ENCODE measurements at regions not wholly inside any gene's neighbourhood (a gene's known extent, or its start where the extent isn't known, plus 50 kb on each side); places are given as distances from the start of the nearest gene placed in this dataset.

GRCh38 chr1:67619080-67619479, 65.9 kb upstream of the GADD45A start:
- Histone ChIP-seq H3K4me3 (no peak overlapping the region), H3K9me3 (no peaks in the 10 kb centered on the region), H3K27ac (peak overlapping the region; percentile 66), H3K27me3 (no peaks in the 10 kb centered on the region), H3K36me3 (no peaks in the 10 kb centered on the region), H3K4me1 (peaks cover 51% of the 10 kb centered on the region)
- DNase-seq (ENCODE audit: extremely low spot score in 2 of 2), result no peak
- TF ChIP-seq POLR2AphosphoS5 (IDR thresholded peaks at IDR 0.05; ENCODE audit: insufficient read depth in 1 of 2, low read depth in 1 of 2), result no peak
- TF ChIP-seq CTCF (IDR thresholded peaks at IDR 0.05), result no peak
- TF ChIP-seq POLR2A (IDR thresholded peaks at IDR 0.05), result no peak
- intact Hi-C loops (cut with DNase I), result loop anchor here (10.0 kb wide), 1 partner anchor 66 kb away; the partner anchor contains the start of gene GADD45A

GRCh38 chr1:67623906-67624305, 61.1 kb upstream of the GADD45A start:
- no peaks in the 10 kb centered on the region for H3K27me3 ChIP-seq
- H3K9me3 ChIP-seq, result no peaks in the 10 kb centered on the region
- DNase-seq (ENCODE audit: extremely low spot score in 2 of 2), result no peak
- no peak overlapping the region for H3K27ac ChIP-seq
- H3K4me3 ChIP-seq, result no peak overlapping the region
- H3K4me1 ChIP-seq, result peaks cover 11% of the 10 kb centered on the region
- H3K36me3 ChIP-seq, result no peaks in the 10 kb centered on the region
- intact Hi-C loops (cut with DNase I), result no loop called here
- TF ChIP-seq CTCF (IDR thresholded peaks at IDR 0.05) (no peak), POLR2A (IDR thresholded peaks at IDR 0.05) (no peak), POLR2AphosphoS5 (IDR thresholded peaks at IDR 0.05; ENCODE audit: insufficient read depth in 1 of 2, low read depth in 1 of 2) (no peak)

- no peak for TF ChIP-seq POLR2AphosphoS5 (IDR thresholded peaks at IDR 0.05; ENCODE audit: insufficient read depth in 1 of 2, low read depth in 1 of 2)
- no peak for TF ChIP-seq POLR2A (IDR thresholded peaks at IDR 0.05)
- TF ChIP-seq CTCF (IDR thresholded peaks at IDR 0.05), result no peak
- H3K4me1 ChIP-seq, result peaks cover 4% of the 10 kb centered on the region
- intact Hi-C loops (cut with DNase I), result no loop called here
- DNase-seq (ENCODE audit: extremely low spot score in 2 of 2), result peak in 1 of 2 donors; percentile 82
- H3K9me3 ChIP-seq, result no peaks in the 10 kb centered on the region
- no peak overlapping the region for H3K4me3 ChIP-seq
- no peak overlapping the region for H3K27ac ChIP-seq
- no peaks in the 10 kb centered on the region for H3K27me3 ChIP-seq
- no peaks in the 10 kb centered on the region for H3K36me3 ChIP-seq
These were observed 60.3 kb upstream of the GADD45A start for GRCh38 chr1:67624680-67625079.

GRCh38 chr1:67626090-67626860, 58.7 kb upstream of the GADD45A start:
- Histone ChIP-seq H3K27me3 (no peaks in the 10 kb centered on the region), H3K4me1 (no peaks in the 10 kb centered on the region), H3K4me3 (no peak overlapping the region), H3K27ac (no peak overlapping the region), H3K9me3 (no peaks in the 10 kb centered on the region), H3K36me3 (no peaks in the 10 kb centered on the region)
- TF ChIP-seq POLR2AphosphoS5 (IDR thresholded peaks at IDR 0.05; ENCODE audit: insufficient read depth in 1 of 2, low read depth in 1 of 2) (peak in 1 of 2 donors; percentile 46), CTCF (IDR thresholded peaks at IDR 0.05) (no peak), POLR2A (IDR thresholded peaks at IDR 0.05) (no peak)
- DNase-seq (ENCODE audit: extremely low spot score in 2 of 2), result peak in 1 of 2 donors; percentile 42
- intact Hi-C loops (cut with DNase I), result no loop called here

- Histone ChIP-seq H3K4me3 (no peak overlapping the region), H3K36me3 (no peaks in the 10 kb centered on the region), H3K4me1 (no peaks in the 10 kb centered on the region), H3K9me3 (no peaks in the 10 kb centered on the region), H3K27me3 (no peaks in the 10 kb centered on the region), H3K27ac (no peak overlapping the region)
- intact Hi-C loops (cut with DNase I), result no loop called here
- TF ChIP-seq POLR2AphosphoS5 (IDR thresholded peaks at IDR 0.05; ENCODE audit: insufficient read depth in 1 of 2, low read depth in 1 of 2) (no peak), CTCF (IDR thresholded peaks at IDR 0.05) (no peak), POLR2A (IDR thresholded peaks at IDR 0.05) (no peak)
- no peak for DNase-seq (ENCODE audit: extremely low spot score in 2 of 2)
These were observed 58.2 kb upstream of the GADD45A start for GRCh38 chr1:67626861-67627235.
